ENCODE measurements at regions not wholly inside any gene's neighbourhood (a gene's known extent, or its start where the extent isn't known, plus 50 kb on each side); places are given as distances from the start of the nearest gene placed in this dataset.

DNA sequence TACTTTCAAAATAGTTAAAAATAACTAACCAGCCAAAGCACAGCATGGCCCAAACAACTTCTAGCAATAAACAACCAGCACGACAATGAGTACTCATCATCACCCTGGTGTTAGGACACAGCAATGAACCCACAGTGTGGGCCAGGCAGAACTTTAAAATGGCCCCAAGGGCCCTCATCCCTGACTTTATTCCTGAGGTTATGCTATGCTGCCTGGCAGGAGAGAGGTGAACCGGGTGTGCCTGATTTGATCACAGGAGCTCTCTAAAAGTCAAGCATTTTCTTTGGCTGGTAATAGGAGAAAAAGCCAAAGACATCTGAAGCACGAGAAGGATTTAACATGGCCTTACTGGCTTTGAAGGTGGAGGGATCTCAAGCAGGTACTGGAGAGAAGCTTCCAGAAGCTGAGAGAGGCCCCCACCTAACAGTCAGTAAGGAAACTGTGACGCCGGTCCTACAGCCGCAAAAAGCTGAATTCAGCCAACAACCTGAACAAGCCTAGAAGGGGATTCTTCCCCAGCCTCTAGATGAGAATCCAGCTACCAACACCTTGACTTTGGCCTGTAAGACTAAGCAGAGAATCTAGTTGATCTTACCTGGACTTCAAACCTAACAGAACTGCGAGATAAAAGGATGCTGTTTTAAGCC lies 115.4 kb downstream of the DDX1 start:
- TF ChIP-seq, protein P1, sequence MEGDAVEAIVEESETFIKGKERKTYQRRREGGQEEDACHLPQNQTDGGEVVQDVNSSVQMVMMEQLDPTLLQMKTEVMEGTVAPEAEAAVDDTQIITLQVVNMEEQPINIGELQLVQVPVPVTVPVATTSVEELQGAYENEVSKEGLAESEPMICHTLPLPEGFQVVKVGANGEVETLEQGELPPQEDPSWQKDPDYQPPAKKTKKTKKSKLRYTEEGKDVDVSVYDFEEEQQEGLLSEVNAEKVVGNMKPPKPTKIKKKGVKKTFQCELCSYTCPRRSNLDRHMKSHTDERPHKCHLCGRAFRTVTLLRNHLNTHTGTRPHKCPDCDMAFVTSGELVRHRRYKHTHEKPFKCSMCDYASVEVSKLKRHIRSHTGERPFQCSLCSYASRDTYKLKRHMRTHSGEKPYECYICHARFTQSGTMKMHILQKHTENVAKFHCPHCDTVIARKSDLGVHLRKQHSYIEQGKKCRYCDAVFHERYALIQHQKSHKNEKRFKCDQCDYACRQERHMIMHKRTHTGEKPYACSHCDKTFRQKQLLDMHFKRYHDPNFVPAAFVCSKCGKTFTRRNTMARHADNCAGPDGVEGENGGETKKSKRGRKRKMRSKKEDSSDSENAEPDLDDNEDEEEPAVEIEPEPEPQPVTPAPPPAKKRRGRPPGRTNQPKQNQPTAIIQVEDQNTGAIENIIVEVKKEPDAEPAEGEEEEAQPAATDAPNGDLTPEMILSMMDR (IDR thresholded peaks at IDR 0.05; ENCODE audit: extremely low read depth, missing control alignments) = no peak

DNA sequence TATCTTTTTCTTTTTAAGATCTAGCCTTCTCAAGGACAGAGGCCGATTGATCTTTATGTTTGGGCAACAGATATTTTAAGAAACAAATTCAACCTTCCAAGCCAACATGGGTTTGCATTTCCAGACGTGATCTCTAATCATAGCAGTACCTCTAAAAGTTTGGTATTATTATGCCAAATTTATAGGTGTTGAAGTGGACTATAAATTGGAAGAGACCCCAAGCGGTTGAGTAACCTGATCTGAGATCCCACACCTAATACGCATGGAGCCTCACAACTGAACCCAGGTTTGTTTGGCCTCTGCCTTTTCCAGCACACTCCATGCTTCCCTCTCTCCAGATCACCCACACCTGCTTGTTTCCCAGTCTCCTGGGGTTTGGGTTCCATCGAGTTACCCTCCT lies 116.5 kb downstream of the DDX1 start:
- no peak for DNase-seq (ENCODE audit: low spot score)

More for the DNA sequence above, 115.4 kb downstream of the DDX1 start:
- DNase-seq (ENCODE audit: low spot score) = no peak

DNA sequence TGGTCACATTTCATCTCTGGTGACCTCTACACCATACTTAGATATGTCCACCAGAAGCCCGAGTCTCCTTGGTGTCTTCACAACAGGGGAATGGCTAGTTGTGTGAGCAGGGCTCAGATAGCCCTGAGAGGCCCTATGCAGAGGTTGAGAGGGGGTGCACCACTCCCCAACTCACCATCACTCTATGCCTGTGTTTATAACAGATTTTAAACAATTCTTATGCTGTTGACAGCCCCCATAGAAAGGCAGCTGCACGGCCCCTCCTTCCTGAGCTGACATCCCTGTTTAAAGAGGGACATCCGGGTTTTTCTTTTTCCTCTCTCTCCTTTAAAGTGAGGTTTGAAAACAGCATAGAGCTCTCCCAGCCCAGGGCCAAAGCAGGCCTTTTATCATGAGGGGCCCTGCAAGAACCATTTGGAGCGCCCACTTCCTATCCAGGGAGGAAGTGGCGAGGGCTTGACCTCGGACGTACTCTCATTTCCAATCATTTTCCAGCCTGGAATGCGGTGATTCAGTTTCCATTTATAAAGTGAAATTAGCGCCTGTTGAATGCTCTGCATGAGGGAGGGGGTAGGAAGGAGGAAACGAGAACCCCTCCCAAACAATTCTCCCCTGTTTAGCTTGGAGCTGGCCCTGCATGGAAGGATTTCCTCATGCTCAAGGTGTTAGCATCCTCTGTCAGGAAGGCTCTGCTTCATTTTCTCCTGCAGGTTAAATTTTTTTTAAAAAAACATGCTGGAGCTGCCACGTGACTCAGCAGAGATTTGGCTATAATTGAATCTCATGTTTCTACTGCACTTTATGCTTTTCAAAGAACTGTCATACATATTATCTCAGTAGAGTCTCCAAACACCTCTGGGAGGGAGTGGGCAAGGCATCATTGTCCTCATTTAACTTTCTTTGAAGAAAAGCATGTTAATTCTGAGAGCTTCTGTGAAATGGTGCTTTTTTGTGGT lies 117.5 kb downstream of the DDX1 start:
- DNase-seq (ENCODE audit: low spot score) = no peak
- TF ChIP-seq, protein P1 (IDR thresholded peaks at IDR 0.05; ENCODE audit: extremely low read depth, missing control alignments) = no peak

More for the DNA sequence above, 116.5 kb downstream of the DDX1 start:
- TF ChIP-seq, protein P1 (IDR thresholded peaks at IDR 0.05; ENCODE audit: extremely low read depth, missing control alignments) = no peak

DNA sequence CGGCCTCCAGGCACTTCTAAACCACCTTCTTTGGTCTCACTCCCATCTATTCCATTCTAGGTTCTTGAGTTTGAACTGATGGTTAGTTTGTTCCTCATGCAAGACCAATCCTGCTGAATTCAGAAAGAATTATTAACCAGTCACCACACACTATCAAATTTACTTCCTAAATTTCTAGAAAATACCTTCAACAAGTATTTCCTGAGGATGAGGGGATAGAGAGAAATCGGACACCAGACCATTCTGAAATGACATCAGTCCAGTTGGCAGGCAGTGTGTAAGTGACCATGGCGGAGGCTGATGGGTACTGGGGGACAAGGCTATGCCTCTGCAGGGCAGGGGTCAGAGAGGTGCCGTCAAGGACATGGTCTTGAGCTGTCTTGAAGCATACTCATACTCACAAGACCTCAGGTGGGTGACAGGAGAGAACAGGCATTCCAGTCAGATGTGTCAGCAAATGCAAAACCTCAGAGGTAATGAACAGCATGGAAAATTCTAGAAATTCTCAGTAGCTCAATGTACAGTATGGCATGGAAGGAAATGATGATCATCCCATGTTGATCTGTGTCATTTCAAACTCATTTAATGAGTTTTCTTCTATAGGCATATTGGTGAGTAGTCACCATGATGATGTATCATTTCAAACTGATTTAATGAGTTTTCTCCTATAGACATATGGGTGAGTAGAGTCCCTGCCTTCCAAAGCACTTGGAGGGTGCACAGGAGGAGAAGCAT lies 119.6 kb downstream of the DDX1 start:
- DNase-seq (ENCODE audit: low spot score) = no peak

DNA sequence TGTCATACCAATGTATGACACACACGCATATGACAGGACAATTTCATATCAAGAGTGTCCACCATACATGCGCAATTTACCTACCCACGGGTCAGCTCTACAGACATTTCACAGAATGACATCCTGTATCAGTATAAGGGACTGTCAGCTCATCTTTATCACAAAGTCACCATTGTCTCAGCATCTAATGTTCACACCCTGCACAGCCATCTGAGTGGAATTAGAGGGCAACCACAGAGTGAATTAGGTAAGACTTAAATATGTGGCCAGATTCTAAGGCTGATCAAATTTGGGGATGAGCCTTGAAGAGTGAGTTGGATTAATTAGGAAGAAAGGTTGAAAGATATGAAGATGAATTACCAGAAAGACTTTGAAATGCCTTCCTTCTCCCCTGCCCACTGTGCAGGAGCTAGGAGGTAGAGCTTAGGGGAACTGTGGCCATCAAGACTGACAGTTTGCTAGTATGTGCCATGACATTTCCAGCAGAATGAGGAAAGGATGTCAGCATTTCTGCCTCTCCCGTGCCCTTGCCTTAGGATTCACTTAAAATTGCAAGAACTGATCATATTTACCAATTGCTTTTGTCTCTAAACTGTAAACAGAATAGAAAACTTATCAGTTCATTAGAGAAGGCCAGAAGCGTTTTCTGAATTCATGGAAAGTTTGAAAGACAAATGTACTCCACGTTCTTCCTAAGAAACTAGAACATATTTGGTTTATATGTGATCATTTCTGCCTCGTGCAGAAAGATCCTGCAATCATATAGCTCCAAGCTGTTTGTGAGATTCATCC lies 121.1 kb downstream of the DDX1 start:
- DNase-seq (ENCODE audit: low spot score) = no peak
- TF ChIP-seq, protein P1 (IDR thresholded peaks at IDR 0.05; ENCODE audit: extremely low read depth, missing control alignments) = no peak

More for the DNA sequence above, 119.6 kb downstream of the DDX1 start:
- TF ChIP-seq, protein P1 (IDR thresholded peaks at IDR 0.05; ENCODE audit: extremely low read depth, missing control alignments) = no peak

DNA sequence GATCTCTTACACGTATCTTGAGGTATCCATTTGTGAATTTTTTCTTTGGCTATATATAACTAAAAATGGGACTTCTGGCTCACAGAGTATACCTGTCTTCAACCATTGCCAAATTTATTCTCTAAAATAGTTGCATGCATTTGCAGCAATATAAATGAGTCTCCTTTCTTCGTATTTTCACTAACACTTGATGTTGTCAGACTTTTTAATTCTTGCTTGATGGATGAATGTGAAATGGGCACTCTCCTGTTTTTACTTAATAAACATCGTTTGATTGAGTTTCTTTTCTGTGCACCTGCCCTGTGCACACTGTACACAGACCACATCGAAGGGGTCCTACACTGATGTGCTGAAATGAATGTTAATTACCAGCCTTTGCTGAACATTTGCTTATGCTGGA lies 121.8 kb downstream of the DDX1 start:
- TF ChIP-seq, protein P1 (IDR thresholded peaks at IDR 0.05; ENCODE audit: extremely low read depth, missing control alignments) = no peak
- DNase-seq (ENCODE audit: low spot score) = no peak
